Epidermal melanocyte (primary cell): ENCODE measurements at regions not wholly inside any gene's neighbourhood (a gene's known extent, or its start where the extent isn't known, plus 50 kb on each side); places are given as distances from the start of the nearest gene placed in this dataset.

ENCODE experiments used
- DNase-seq: peaks from one replicate; pipeline ENCODE4 v3.0.0; 2011; ENCODE audit warnings: low spot score; ENCODE audit not compliant: insufficient read length

GRCh38 chr5:56460681-56461191, 227.6 kb upstream of the ANKRD55 start:
- DNase-seq: no peak

DNA sequence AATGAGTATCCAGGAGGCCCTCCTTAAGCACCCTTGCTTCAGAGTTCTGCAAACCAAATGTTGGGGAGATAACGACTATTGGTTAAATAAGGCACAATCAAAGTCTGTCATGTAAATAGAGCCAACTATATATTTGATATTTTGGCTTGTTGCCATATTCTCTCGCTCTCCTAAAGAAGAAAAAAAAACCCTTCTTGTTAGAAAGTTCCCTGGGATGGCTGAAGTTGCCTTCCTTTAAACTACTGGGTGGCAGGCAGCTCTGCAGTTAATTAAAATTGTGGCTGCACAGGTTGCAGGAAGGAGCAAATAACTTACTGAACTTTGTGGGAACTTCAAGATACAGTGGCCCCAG, 227.0 kb upstream of the ANKRD55 start:
- no peak for DNase-seq

- DNase-seq: no peak
These were observed 226.5 kb upstream of the ANKRD55 start for GRCh38 chr5:56459394-56460194.

DNA sequence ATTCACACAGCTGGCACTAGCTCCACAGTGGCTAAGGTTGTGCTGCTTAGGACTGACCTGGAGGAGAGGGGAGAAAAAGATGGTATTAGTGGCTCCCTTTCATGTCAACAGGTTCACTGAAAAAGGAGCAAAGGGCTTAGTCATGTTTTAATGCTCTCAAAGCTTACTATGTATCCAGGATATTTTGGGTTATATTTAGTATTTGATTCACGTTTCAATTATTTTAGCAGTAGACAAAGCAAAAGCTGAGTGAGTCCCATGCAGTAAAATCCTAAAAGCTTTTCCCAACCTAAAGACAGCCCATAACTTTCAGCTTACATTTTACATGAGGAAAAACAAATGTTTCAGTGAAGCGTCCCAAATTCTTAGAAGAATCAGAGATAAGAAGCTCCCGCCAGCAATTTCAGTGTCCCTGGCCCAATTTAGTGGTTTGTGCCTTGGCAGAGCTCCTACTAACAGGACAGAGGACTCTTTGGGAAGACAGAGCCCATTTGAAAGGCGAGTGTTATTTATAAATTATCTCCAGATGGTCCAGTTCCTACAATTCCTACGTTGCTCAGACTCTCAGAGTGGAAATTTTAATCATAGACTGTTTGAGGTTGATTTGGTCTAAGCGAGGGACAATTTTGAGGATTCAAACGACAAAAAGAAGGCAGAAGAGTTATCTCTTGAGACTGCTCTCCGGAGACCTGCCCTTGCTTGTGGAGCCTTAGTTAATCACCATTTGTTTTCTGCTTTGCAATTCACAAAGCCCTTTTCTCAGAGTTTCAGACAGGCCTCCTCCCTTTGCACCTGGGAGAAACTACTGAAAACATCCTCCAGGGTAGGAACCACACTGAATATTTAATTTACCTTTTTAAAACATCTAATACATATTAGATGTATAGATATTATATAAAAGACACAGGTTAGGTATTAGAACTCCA, 225.0 kb upstream of the ANKRD55 start:
- DNase-seq: peak; percentile 52

DNA sequence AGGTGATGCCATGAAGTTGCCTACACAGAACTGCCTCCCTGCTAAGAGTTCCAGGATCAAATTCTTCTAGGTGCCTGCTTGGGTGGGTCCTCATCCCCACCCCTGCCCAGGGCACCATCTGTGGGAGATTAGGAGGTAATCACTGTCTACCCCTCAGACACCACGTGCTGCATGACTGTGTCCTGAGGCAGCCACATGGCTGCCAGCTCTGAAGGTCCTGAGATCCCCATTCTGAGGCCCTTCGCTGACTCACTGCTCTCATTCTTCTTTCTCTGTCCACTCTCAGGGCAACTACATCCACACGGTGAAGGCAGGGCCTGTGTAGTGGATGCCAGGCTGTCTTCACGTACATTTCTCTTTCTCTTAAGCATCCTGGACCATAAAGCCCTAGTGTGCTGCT, 222.9 kb upstream of the ANKRD55 start:
- DNase-seq: no peak

GRCh38 chr5:56455417-56455816, 222.3 kb upstream of the ANKRD55 start:
- DNase-seq: no peak

DNA sequence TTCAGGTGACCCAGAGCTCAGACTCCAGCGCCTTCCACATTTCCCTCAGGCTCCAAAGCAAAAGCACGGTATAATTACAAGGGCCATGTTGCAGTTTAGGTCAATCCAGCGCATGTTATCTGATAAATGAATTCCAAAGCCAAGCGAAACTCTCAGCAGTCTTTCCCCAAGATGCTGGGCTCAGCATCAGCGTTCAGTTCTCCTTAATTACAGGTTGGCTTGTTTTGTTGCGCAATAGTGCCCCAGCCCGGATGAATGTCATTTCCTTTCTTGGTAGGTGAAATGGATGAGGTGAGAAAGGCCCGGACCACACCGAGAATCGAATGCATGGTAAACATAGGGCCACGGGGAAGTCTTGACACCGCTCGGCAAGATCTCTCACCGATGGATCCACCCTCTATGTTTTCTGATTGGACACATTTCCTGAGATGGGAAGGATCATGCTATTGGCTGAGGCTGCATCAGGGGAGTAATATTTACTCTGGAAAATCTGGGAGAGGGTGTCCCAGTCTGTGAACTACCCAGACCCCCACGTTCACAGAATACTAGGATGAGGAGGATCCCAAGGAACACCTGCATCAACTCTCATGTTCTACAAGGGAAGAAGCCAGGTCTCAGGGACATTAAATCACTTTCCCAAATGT, 221.2 kb upstream of the ANKRD55 start:
- no peak for DNase-seq

DNA sequence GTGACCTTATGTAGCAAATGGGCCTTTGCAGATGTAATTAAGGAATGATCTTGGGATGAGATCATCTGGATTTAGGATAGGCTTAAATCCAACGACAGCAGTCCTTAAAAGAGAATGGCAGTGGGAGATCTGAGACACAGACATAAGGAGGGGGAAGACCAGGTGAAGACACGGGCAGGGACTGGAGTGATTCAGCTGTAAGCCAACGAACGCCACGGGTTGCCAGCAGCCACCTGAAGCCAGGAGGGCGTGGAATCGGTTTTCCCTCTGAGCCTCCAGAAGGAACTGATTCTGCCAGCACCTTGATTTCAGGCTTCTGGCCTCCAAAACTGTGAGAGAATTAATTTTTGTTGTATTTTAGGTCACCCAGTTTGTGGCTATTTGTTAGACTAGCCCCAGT, 218.6 kb upstream of the ANKRD55 start:
- no peak for DNase-seq

- peak; percentile 54 for DNase-seq
These were observed 217.6 kb upstream of the ANKRD55 start for GRCh38 chr5:56450766-56451165.

DNA sequence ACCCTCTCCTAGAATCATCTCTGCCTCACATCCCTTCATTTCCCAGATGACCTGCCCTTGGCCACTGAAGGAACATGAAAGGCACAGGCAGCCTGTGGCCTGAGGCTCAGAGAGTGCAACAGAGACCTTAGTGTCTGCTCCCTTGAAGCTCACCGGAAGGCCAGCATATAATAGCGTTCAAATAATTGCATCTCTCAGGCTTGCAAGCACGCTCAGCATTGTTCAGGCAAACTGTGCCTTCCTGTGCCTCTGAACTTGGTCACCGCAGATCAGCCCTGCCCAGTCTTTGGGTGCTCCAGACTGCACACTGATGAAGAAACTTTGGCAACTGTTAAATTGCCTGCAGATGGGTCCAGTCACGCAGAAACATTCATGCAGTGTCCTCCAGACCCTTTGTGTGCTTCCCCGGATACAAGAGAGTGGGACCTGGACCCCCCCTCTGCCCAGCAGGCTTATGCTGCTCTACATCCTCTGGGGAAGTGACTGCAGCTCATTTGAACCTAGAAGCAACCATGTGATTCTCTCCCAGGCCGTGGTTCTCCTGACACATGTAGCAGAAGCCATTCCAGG, 216.0 kb upstream of the ANKRD55 start:
- DNase-seq: no peak

DNA sequence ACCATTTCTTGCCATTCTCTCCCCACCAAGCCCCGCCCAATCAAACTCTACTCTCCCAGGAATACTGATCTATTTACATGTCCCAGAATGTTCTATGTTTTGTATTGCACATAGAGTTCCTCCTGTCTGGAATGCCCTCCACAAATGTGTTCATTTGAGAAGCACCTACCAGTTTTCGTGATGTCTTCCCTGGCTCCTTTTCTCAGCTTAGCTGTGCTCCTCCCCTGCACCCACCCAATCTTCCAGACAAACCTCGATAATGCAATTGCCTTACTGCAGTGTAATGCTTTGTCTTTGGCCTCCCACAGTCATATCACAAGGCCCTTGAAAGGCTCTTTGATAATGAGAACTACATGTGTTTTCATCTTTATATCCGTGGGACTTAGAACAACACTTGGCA, 214.5 kb upstream of the ANKRD55 start:
- no peak for DNase-seq

DNA sequence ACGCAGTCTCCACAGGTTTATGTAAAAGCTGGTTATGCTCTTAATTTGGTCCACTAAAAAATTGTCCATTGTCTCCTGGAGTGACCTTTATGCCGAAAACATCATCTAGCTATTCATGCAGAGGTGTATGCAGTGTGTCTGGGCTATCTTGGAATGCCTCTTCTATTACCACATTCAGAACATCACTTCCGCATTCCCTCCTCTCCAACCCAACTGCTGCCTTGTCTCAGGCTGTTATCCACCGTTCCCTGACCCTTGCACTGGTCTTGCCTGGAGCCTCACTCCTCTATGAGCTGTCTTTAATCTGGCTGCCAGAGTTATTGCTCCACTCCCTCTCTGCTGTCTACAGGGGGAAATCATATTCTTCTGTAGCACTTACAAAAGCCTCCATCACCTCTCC, 214.1 kb upstream of the ANKRD55 start:
- DNase-seq: no peak

DNA sequence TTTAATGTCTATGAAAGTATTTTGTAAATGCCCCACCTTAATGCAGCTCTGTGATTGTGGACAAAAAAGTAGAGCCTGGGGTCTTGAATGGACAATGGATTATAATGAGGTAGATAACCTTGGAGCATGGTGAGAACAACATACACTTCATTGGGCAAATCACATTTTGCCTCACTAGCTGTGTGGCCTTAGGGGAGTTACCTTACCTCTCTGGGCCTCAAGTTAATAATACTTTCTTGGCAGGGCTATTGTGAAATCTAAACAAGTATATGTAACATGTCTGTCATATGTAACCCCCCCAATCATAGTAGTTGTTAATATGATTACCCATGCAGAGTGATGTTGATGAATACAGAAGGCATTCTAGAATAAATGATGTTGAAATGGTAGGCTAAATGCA, 213.6 kb upstream of the ANKRD55 start:
- DNase-seq: no peak

GRCh38 chr5:56443826-56444225, 210.7 kb upstream of the ANKRD55 start:
- DNase-seq: no peak

DNA sequence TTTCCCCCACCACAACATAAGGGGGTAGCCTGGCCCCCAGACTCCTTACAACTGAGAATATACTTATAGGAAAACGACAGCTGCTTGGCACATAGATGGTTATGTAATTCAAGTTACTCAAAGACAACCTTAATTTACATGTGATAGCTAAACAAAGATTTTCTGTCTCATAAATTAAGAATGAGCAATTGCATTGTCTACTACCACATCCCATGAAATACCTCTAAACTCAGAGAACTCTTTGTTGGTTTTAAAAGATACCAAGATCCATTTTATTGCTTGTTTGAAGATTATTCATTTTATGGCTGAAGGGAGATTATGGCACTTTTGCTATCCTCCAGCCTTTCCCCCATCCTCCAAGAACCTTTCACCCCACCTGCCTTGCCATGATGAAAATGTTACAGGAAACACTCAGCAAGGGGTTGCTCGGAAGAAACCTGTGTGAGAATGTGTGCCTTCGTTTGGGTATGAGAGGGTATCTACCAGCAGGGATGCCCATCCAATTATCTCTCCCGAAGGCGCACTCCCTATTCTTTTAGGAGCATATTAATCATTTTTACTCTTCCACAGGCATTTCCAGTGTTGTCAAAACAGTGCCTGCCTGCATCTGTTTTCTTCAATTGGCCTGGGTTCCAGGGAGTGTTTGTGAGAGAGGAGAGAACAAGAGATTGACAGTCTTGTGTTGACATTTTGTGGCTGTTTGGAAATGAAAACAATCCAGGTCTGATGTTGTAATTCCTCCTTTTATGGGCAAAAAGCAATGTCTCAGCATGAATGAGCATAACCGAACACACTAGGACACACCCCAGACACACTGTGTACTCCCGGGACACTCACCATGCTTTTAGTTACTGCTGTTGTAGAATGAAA, 208.0 kb upstream of the ANKRD55 start:
- DNase-seq: no peak

DNA sequence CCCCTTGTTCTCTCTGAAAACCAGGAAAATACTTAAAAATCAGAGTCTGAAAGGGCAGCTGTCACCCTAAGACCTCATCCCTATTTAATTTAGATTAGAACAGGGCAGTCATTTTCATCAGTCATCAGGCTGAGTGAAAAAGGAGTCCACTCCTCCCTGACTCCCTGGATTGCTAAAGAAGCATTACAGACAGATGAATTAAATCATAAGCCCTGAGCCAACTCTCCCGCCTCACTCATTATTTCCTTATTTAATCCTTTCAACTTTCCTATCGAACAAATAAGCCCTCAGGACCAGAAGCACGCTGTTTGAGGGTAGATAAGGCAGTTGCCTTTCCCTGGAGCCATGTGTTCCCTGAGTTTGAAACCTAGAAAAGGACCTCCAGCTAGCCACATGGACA, 201.9 kb upstream of the ANKRD55 start:
- DNase-seq: no peak

DNA sequence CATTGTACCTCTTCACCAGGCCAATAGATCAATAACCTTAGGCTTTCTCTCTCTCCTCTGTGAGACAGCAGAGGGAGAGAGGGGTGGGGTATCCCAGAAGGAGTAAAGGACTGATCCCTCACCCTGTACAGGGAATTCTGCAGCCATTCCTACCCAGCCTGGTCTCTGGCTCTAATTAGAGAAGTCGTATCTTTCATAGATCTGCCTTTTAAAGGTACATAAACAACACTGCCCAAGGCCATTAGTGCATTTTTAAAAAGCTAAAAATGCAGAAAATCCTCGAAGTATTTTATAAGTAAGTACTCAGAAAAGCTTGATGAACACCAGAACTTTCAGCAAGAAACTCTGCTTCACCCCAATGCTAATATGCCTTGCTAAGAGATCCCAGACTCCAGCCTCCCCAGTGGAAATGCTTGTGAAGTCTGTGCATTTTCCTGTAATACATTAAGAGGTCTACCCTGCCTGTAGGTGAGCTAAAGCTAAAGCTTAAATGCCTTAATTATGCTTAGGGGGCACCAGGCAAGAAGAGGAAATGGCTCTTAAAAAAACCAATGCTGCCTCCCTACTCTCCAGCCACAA, 200.0 kb upstream of the ANKRD55 start:
- DNase-seq: no peak

DNA sequence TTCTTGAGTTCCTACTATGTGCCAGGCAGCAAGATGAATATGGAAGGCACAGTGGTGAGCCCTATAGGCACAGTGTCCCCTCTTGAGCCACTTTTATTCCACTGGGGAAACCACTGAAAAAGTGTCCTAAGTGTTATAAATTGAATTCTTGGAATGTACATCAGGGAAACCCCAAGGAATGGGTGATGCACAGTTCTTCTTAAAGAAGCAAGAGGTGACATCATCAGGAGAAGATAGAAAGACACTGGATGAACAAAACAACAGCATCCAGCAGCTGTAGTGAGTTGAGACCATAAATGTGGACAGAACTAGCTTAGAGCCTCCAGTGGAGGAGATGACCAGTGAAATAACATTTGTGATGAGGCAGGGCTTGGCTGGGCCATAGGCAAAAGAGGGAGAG, 199.2 kb upstream of the ANKRD55 start:
- DNase-seq: no peak

DNA sequence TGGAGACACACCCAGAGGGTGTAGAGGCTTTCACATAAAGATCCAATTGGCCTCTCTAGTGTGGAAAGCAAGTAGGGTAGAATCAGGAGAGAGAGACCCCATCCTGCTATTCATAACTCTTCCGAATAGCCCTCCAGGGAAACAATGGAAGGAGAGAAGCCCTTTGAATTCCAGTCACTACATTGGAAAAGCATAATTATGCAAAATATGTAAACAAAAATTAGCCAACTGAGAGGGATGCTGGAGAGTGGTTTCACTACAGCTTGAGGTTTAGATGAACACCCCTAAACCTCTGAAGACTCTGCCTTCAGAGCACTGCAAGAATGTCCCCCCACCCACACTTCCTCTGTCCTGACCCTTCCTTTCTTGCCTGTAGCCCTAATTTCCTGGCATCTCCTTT, 197.3 kb upstream of the ANKRD55 start:
- no peak for DNase-seq

DNA sequence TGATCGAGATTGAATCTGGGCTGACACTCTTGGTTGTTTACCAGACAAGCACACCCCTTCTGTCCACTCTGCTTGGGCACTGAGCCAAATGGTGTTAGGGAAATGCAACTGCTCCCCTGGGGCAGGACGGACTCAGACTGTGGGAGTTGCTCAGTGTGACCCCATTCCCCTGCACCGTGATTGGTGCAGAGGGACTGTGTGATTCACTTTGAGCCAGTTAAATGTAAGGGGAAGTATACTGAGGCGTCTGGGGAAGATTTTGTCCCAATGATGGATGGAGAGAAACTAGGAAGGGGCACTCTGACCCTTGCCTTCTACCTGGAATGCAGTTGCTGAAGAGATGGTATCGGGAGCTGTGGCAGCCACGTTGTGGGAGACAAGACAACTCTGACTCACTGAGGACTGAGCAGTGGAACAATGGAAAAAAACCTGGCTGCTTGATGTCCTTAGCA, 196.0 kb upstream of the ANKRD55 start:
- no peak for DNase-seq
